Occipital lobe (tissue), 1 donor: ENCODE measurements at regions not wholly inside any gene's neighbourhood (a gene's known extent, or its start where the extent isn't known, plus 50 kb on each side); places are given as distances from the start of the nearest gene placed in this dataset.

Source experiments
- DNase-seq: peaks from one replicate; lab custom pipeline; 2025; lab: John Stamatoyannopoulos, UW

- DNase-seq = no peak
Measured at GRCh38 chr16:8278031-8278580, 312.2 kb downstream of the TMEM114 start.

GRCh38 chr16:8271344-8271743, 319.0 kb downstream of the TMEM114 start:
- no peak for DNase-seq

DNA sequence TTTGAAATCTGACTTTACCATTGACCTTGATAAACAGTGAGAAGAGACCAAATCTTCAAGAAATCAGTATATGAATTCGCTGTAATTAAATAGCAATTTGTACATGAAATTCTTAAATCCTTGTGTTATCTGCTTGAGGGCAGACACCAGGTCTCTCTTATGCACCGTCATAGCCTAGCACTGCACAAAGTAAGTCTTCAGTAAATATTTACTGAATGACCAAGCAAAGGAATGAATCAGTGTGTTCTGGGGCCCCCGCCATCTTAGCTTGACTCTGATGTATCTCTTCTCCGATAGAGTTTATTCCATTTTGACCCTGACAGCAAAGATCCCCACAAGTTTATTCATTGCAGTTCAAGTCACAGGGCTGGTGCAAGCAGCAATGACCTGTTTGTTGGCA, 328.0 kb downstream of the TMEM114 start:
- DNase-seq = no peak

- DNase-seq = no peak
Measured at GRCh38 chr16:8260140-8260539, 330.2 kb downstream of the TMEM114 start.

DNA sequence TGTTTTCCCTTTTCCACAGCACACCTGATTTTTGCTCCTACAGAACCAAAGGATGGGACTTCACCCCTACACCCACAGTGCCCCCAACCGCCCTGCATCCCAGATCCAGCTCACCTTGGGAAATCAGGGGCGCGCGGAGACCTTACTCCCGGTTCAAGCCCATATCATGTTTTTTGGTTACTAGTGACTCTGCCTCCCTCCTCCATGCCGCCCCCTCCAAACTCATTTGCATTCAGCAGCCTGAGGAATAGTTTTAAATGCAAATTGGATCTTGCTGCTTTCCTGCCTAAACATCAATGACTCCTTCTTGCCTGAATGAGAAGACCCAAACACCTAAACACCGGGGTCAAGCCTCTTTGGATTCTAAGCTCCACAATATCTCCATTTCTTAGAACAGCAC, 331.8 kb downstream of the TMEM114 start:
- DNase-seq = no peak

GRCh38 chr16:8257561-8257960, 332.8 kb downstream of the TMEM114 start:
- DNase-seq = no peak

- DNase-seq = no peak
Measured at GRCh38 chr16:8254405-8254804, 335.9 kb downstream of the TMEM114 start.

- DNase-seq = no peak
Measured at GRCh38 chr16:8253718-8254117, 336.6 kb downstream of the TMEM114 start.

DNA sequence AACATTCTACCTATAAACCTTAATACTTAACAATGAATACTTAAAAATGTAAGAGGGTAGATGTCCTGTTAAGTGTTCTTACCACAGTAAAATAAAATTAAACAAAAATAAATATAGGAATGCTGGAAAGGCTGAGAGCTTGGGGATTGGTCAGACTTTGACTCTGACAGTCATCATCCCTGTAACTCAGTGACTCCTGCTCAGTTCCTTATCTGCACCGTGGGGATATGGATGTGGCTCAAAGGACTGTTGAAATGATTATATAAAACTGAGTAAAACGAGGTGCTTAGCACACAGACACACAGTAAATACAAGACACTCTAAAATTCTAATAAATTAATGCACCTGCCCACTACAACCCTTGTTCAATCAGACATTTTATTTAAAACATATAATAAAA, 338.6 kb downstream of the TMEM114 start:
- no peak for DNase-seq

- no peak for DNase-seq
Measured at GRCh38 chr16:8251298-8251697, 339.0 kb downstream of the TMEM114 start.

DNA sequence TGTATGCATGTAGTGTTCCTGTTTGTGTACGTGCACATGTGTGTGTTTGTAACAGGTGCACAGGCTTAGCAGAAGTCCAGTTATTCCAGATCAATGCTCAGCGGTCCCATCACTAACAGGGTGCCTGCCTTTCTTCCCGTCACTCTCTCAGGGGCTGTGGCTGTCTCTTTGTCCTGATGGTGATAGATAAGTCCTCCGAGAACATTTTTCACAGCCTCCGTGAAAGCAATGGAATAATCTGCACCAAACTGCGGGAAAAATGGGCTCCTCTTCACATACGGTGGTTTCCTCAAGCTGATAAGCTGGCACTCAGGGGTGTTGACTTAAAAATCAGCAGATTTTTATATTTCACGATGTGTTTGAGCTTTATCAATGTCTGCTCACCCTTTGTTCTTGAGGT, 342.3 kb downstream of the TMEM114 start:
- DNase-seq = no peak

GRCh38 chr16:8243981-8244380, 346.3 kb downstream of the TMEM114 start:
- DNase-seq = no peak

DNA sequence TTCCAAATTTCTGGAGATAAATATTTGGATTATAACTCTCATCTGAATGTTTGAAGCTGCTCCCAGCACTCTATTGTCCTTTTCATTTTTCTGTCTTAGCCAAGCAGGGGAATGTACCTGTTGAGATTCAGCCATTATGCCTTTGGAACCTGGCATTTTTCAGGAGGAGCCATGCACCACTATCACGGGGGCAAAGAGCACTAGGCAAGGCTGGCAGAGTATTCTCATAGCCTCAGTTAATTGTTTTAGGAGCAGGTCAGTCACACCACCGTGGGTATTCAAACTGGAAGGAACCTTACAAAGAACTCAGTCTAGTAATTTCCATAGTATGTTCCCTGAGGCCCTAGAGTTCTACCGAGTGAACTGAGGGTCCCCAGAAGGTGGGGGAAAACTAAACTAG, 348.9 kb downstream of the TMEM114 start:
- DNase-seq = no peak

DNA sequence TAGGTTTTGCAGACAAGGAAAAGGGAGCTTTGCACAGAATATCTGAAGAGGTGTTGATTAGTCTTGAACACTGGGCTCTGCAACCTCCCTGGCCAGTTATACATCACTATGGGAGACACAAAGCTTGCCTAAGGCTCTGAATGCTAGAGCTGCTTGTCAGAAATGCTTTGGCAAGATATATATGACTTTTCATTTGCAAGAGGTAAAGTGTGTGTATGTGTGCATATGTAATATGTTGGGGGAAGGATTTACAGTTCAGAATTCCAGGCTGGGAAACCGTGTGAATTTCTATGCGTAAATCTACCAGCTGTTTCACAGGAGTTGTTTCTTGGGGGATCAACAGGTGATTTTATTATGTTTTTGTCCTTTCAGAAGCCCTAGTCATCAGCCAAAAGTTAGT, 350.9 kb downstream of the TMEM114 start:
- DNase-seq = no peak

DNA sequence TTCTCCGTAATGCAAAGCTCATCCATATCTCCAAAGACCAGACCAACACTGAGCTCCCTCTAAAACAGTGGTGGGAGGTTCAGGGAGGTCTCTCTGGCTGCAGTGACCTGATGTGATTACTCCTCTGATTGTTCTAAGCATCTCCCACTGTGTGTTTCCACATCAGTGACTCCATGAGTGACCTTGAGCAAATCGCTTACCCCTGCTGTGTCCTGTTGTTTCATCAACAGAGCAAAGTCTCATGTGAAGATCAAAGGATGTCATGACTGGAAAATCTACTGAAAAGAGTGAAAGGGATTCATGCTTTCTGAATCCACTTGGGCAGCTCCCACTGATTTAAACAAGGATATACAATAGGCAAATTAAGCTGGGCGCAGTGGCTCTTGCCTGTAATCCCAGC, 352.9 kb downstream of the TMEM114 start:
- no peak for DNase-seq

GRCh38 chr16:8236816-8237215, 353.5 kb downstream of the TMEM114 start:
- DNase-seq = no peak

- no peak for DNase-seq
Measured at GRCh38 chr16:8230497-8230896, 359.8 kb downstream of the TMEM114 start.

GRCh38 chr16:8229011-8229520, 361.2 kb downstream of the TMEM114 start:
- DNase-seq = no peak

GRCh38 chr16:8217201-8217600, 373.1 kb downstream of the TMEM114 start:
- DNase-seq = no peak

DNA sequence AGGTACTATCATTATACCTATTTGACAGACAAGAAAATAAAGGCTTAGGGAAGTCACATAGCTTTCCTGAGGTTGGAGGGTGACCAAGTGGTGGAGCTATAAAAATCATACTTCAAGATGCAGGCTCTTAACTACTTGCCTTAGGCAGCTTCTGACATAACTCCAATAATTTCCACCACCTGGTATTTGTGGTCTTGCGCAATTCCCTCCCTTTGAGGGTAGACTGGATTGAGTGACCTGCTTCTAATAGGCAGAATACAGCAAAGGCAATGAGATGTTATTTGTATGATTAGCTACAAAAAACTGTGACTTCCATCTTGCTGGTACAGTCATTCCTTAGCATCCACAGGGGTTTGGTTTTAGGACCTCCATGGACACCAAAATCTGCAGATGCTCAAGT, 385.5 kb downstream of the TMEM114 start:
- DNase-seq = no peak

- DNase-seq = no peak
Measured at GRCh38 chr16:8204096-8204495, 386.2 kb downstream of the TMEM114 start.

GRCh38 chr16:8203101-8203500, 387.2 kb downstream of the TMEM114 start:
- DNase-seq = no peak

- no peak for DNase-seq
Measured at GRCh38 chr16:8200839-8201238, 389.5 kb downstream of the TMEM114 start.

- DNase-seq = no peak
Measured at GRCh38 chr16:8199390-8199789, 390.9 kb downstream of the TMEM114 start.
